Dermis microvascular lymphatic vessel endothelial cell (primary cell): ENCODE measurements at regions not wholly inside any gene's neighbourhood (a gene's known extent, or its start where the extent isn't known, plus 50 kb on each side); places are given as distances from the start of the nearest gene placed in this dataset.
A peak's percentile ranks its signal among the peaks of the same experiment; 100 is the strongest.
"Not testable (repeated sequence)": the region's sequence is repeated elsewhere in the genome, so short reads cannot be mapped to it uniquely, and the experiment has no call there.

Source experiments
- DNase-seq, 2 donors: peaks; one replicate each; pipeline versions ENCODE4 v3.0.0 to v3.0.0-alpha.2; 2010; ENCODE audit warnings: low read depth in 2 of 2

DNA sequence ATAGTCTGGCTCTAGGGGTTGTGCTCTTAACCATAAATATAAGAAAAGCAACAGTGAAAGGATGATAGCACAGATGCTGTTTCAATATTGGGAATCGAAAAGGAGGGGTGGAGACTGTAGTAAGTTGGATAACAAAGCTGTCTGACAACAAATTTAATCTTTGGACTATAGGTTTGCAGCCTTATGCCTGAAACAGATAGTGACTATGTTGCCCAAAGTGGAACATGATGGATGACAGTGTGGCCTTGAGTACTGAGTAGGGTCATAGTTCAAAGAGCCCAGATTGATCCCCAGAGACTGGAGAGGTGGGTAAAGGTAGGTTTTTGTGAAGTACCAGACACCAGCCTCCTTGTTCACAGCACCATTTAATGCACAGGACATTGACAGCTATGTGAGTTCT is 144.0 kb upstream of the PALMD start:
- DNase-seq = no peak

DNA sequence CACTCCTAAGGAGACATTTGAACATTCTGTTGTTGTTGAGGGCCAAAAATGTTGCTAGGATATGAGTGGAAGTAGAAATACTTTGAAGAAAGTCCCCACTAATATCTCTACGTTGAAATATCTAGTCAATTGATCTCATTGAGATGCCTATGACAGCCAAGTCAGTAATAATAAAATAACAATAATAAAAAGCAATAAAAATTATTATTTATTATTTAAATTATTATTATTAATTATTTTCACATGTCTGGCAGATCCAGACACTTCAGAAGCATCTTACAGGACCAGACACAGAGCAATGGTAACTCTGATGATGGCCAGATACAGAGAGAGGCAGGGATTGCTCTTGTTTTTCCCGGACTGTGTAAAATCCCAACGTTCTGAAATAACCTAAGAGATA is 143.5 kb upstream of the PALMD start:
- no peak for DNase-seq

- DNase-seq = no peak
Measured at GRCh38 chr1:99503276-99503747, 142.6 kb upstream of the PALMD start.

DNA sequence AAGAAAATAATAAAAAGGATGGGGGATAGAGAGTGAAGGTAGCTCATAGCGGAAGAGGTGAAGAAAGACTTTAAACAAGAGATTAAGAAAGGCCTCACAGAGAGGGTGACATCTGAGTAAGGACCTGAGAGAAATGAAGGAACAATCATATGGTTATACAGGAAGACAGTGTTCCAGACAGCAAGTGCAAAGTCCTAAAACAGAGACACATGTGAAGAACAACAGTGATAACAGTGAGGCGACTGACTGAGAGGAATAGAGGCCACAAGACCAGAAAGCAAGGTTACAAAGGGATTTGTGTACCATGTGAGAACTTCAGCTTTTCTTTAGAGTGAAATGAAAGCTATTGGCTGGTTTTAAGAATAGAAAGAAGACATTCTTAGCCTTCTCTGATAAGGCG is 141.6 kb upstream of the PALMD start:
- no peak for DNase-seq

DNA sequence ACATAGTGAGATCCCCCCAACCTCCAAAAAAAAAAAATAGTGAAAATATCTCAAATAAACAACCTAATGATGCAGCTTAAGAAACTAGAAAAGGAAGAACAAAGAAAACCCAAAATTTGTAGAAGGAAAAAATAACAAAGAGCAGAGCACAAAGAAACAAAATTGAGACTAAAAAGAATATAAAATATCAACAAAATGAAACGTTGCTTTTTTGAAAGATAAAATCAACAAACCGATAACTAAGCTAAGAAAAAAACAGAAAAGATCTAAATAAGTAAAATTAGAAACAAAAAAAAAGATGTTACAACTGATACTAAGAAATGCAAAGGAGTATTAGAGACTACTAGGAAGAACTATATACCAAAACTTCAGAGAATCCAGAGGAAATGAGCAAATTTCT is 139.3 kb upstream of the PALMD start:
- DNase-seq = no peak

DNA sequence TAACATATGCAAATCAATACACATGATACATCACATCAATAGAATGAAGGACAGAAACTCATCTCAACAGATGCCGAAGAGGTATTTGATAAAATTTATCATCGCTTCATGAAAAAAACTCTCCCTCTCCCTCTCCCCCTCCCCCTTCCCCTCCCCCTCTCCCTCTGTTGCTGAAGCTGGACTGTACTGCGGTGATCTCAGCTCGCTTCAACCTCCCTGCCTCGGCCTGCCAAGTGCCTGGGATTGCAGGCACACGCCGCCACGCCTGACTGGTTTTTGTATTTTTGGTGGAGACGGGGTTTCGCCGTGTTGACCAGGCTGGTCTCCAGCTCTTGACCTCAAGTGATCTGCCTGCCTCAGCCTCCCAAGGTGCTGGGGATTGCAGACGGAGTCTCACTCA is 138.5 kb upstream of the PALMD start:
- DNase-seq = not testable (repeated sequence)

- DNase-seq = no peak
Measured at GRCh38 chr1:99507906-99508732, 137.8 kb upstream of the PALMD start.

DNA sequence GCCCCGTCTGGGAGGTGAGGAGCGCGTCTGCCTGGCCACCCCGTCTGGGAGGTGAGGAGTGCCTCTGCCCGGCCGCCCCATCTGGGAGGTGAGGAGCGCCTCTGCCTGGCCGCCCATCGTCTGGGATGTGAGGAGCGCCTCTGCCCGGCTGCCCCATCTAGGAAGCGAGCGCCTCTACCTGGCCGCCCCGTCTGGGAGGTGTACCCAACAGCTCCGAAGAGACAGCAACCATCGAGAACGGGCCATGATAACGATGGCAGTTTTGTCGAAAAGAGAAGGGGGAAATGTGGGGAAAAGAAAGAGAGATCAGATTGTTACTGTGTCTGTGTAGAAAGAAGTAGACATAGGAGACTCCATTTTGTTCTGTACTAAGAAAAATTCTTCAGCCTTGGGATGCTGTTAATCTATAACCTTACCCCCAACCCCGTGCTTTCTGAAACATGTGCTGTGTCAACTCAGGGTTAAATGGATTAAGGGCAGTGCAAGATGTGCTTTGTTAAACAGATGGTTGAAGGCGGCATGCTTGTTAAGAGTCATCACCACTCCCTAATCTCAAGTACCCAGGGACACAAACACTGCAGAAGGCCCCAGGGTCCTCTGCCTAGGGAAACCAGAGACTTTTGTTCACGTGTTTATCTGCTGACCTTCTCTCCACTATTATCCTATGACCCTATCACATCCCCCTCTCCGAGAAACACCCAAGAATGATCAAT is 137.0 kb upstream of the PALMD start:
- DNase-seq = not testable (repeated sequence)

- not testable (repeated sequence) for DNase-seq
Measured at GRCh38 chr1:99514823-99515552, 130.9 kb upstream of the PALMD start.

- DNase-seq = no peak
Measured at GRCh38 chr1:99516141-99516540, 129.8 kb upstream of the PALMD start.

DNA sequence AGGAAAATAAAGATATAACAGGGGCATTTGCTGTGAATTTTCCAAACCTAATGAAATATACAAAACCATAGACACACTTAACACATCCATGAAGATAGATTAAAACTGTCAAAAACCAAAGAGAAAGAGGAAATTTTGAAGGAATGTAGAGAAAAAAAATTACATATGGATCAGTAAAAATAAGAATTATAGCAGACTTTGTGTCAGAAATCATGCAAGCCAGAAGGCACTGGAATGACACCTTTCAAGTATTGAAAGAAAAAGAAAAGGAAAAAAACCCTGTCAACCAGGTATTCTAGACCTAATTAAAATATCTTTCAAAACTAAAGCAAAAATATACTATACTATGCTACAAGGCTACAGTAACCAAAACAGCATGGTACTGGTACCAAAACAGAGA is 125.8 kb upstream of the PALMD start:
- no peak for DNase-seq

GRCh38 chr1:99525331-99525730 is 120.6 kb upstream of the PALMD start:
- no peak for DNase-seq

DNA sequence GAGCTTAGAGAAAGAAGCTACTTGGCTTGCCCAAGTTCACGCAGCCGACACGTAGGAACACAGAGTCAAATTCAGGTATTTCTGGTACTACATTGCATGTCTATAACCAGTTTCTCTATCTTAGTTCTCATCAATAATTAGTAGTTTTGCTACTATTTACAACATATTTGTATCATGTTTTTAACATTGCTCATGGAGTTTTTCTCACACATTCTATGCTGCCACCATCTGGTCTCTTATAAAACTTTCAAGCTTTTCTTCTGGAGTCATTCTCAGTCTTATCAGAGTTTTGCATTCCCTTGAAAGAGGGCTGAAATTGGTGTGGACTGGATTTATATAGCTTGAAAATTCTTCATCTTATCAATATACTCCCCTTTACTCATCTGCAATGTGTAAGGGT is 118.8 kb upstream of the PALMD start:
- DNase-seq = peak in 1 of 2 donors; percentile 43

DNA sequence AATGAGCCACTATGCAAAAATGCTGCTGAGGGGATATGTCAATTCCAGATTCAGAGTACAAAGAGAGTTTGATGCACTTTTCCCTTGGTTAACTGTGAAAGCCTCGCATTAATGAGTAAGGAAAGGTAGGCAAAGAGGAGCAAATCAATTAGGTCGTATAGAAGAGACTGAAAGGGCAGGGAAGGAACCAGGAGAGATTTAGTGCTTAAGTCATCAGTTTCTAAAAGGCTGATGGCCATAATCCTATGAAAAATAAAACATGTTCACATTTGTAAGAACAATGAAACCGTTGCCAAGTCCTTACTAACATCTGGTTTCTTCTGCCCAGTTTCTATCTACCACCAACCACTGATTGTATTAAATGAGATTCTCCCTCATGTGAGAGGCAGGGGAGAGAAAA is 118.4 kb upstream of the PALMD start:
- no peak for DNase-seq

DNA sequence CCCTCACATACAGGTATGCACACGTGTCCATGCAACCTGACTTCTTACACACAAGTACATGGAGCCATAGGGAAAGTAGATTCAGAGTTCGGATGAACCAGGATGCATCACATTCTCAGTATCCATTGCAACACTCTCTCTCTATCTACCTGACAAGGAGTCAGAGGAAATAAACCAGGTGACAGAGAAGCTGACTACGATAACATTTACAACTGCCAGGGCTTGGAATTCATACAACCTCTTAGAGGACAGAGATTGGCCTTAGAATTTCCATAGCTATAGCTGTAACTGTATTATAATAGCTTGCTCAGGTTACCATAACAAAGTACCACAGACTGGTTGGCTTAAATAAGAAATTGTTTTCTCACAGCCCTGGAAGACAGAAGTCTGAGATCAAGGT is 116.9 kb upstream of the PALMD start:
- DNase-seq = no peak

DNA sequence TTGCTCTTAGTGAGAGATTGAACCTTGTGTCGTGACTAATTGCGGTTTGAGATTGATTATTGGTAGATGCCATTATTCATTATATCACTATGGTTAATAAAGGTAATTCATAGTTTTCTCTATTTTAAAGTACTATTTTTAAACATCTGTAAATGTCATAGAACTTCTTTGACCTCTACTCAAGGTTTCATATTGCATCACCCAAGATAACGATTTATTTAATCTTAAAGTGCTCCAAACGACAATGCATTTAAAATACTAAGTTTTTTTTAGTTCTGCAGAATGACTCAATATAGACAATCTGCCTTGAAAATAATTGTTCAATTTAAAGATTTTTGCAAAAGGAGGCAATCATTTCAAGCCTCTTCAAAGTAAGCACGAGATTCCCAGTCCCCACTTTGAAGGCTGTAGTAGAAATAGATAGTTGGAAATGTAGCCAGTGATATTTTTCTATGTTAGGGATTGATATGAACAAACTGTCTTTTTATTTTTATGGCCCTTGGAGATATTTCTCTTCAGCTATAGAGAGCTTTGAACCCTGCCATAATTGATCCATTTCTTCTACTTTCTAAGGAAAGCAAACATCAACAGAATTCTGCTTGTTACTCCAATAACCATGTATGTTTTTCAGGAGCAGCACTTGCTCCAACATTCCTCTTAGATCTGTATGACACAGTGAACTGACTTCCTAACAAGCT is 114.2 kb upstream of the PALMD start:
- no peak for DNase-seq

DNA sequence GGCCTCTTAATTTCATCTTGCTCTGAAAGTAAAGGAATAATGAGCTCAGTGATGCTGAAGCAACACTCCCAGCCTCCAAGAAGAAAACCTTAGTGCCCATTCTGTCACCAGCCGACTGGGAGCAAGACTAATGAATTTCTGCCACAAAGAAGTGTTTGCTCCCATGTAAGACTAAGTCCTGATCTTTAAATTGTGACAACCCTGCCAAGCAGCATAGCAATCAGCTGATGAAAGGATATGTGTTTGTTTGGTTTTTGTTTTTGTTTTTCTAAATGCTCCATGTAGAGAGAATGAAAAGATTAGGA is 113.7 kb upstream of the PALMD start:
- DNase-seq = no peak

DNA sequence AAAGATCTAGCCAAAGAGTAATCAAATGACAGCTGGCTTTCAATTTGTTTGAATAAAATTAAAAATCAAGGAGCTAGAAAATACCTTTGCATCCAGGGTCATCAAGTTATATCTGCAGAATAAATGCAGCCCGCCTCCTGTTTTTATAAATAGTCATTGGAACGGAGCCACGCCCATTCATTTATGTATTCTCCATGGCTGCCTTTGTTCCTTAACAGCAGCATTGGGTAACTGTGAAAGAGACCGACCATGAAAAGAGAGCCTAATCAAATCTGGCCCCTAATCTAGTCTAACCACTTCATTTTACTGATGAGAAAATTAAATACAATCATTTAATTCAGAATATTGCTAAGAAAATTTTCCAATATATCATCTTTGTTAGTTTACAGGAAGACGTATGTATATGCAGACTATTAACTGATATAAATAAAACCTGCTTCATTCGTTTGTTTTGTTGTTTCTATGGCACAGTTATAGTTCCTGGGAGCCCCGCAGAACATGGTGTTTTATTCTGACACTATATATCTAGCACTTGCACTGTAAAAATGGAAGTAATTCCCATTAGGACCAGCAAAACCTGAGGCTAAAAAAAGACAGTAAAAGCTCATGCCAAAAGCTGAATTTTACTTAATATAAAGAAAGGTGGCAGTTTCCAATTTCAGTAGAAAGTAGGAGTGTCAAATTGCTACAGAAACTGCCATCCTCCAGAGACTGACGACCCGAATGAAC is 111.8 kb upstream of the PALMD start:
- peak in 1 of 2 donors; percentile 14 for DNase-seq

GRCh38 chr1:99534638-99534930 is 111.3 kb upstream of the PALMD start:
- DNase-seq = peak in 1 of 2 donors; percentile 67

GRCh38 chr1:99535470-99536164 is 110.3 kb upstream of the PALMD start:
- DNase-seq = peak in 1 of 2 donors; percentile 43
